Smooth muscle cell (in vitro differentiated cells): ENCODE measurements at regions not wholly inside any gene's neighbourhood (a gene's known extent, or its start where the extent isn't known, plus 50 kb on each side); places are given as distances from the start of the nearest gene placed in this dataset.

ENCODE experiments used
- DNase-seq: peaks from one replicate; lab custom pipeline; 2025; ENCODE audit not compliant: unreplicated experiment; lab: John Stamatoyannopoulos, UW
- H2AFZ ChIP-seq: fragments of 200-600 bp; sonication (generic); 2 replicates; pipeline ENCODE4 v1.6.0; 2016; ENCODE audit warnings: antibody characterized with exemption, low read depth, mild to moderate bottlenecking
- H3F3A ChIP-seq: fragments of 200-600 bp; sonication (generic); 2 replicates; pipeline ENCODE4 v1.6.0; 2017; ENCODE audit warnings: antibody characterized with exemption, low read depth
- H3K27ac ChIP-seq: fragments of 200-600 bp; sonication (generic); 2 replicates; pipeline ENCODE4 v1.5.1; 2016; ENCODE audit warnings: low read depth, mild to moderate bottlenecking
- H3K27me3 ChIP-seq: fragments of 200-600 bp; sonication (generic); 2 replicates; pipeline ENCODE4 v1.6.1; 2016; ENCODE audit warnings: low read depth, mild to moderate bottlenecking
- H3K36me3 ChIP-seq: fragments of 200-600 bp; sonication (generic); 2 replicates; pipeline ENCODE4 v1.5.1; 2016; ENCODE audit warnings: low read depth
- H3K4me1 ChIP-seq: fragments of 200-600 bp; sonication (generic); 2 replicates; pipeline ENCODE4 v1.5.1; 2016; ENCODE audit warnings: low read depth
- H3K4me2 ChIP-seq: fragments of 200-600 bp; sonication (generic); 2 replicates; pipeline ENCODE4 v1.6.0; 2016; ENCODE audit warnings: mild to moderate bottlenecking
- H3K4me3 ChIP-seq: fragments of 200-600 bp; sonication (generic); 2 replicates; pipeline ENCODE4 v1.5.1; 2016; ENCODE audit warnings: mild to moderate bottlenecking
- H3K79me2 ChIP-seq: fragments of 200-600 bp; sonication (generic); 2 replicates; pipeline ENCODE4 v1.6.0; 2016; ENCODE audit warnings: low read depth, mild to moderate bottlenecking
- H3K9ac ChIP-seq: fragments of 200-600 bp; sonication (generic); 2 replicates; pipeline ENCODE4 v1.6.0; 2016; ENCODE audit warnings: low read depth
- H3K9me3 ChIP-seq: fragments of 200-600 bp; sonication (generic); replicated peaks from 2 replicates; pipeline ENCODE4 v1.5.1; 2016; ENCODE audit warnings: low read depth
- H4K20me1 ChIP-seq: fragments of 200-600 bp; sonication (generic); 2 replicates; pipeline ENCODE4 v1.6.0; 2016; ENCODE audit warnings: low read depth
- WGBS: methylation state at CpG from one replicate; pipeline ENCODE4 v1.1.7; 2016; ENCODE audit warnings: low lambda C conversion rate; 5-methylcytosine and 5-hydroxymethylcytosine counted together
- TF ChIP-seq, protein P1 (sequence below): fragments of 200-600 bp; sonication (generic); IDR thresholded peaks from 2 replicates; pipeline ENCODE4 v1.5.1; 2017; ENCODE audit warnings: borderline replicate concordance, mild to moderate bottlenecking, antibody characterized with exemption; ENCODE audit not compliant: insufficient read depth, poor library complexity, severe bottlenecking

DNA sequence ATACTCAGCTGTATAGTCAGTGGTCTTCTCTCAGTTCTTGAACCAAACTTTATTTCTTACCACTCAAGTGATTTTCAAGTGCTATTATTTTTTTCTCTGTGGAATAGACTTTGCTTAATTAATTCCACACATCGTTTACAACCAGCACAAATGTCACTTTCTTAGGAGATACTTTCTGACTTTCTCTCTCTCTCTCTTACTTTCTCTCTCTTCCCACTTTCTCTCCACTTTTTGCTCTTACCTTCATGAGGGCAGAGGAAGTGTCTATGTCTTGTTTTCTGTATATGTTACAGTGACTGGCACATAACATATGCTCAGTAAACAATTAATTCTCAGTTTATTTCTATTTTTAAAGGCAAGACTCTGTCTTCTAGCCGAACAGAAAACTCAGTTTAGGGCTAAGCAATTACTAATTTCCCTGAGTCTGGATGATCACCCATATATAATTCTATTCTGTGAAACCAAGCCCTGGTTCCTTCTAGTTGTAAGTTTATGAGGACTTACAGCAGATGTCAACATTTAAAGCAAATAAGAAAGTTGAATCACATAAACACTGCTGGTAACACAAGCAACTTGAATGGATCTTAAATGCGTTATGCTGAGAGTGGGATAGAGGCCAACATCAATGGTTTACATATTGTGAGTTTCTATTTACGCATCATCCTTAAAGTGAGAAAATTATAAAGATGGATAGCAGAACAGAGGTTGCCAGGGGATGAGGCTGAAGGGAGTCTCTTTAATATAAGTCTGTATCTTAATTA lies 791.4 kb downstream of the MTRR start:
- H3K36me3 ChIP-seq: no peaks in the 10 kb centered on the region
- H3K4me1 ChIP-seq: no peaks in the 10 kb centered on the region
- no peak overlapping the region for H3K4me3 ChIP-seq
- H3K4me2 ChIP-seq: no peak overlapping the region
- H3K27me3 ChIP-seq: no peaks in the 10 kb centered on the region
- 88% methylated on average over 4 of the region's 4 CpGs for WGBS
- no peak overlapping the region for H3K27ac ChIP-seq
- no peaks in the 10 kb centered on the region for H3K9me3 ChIP-seq
- H4K20me1 ChIP-seq: no peaks in the 10 kb centered on the region
- no peak overlapping the region for H3K9ac ChIP-seq
- no peak for DNase-seq
- H2AFZ ChIP-seq: no peak overlapping the region
- TF ChIP-seq, protein P1, sequence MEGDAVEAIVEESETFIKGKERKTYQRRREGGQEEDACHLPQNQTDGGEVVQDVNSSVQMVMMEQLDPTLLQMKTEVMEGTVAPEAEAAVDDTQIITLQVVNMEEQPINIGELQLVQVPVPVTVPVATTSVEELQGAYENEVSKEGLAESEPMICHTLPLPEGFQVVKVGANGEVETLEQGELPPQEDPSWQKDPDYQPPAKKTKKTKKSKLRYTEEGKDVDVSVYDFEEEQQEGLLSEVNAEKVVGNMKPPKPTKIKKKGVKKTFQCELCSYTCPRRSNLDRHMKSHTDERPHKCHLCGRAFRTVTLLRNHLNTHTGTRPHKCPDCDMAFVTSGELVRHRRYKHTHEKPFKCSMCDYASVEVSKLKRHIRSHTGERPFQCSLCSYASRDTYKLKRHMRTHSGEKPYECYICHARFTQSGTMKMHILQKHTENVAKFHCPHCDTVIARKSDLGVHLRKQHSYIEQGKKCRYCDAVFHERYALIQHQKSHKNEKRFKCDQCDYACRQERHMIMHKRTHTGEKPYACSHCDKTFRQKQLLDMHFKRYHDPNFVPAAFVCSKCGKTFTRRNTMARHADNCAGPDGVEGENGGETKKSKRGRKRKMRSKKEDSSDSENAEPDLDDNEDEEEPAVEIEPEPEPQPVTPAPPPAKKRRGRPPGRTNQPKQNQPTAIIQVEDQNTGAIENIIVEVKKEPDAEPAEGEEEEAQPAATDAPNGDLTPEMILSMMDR: no peak
- H3K79me2 ChIP-seq: no peaks in the 10 kb centered on the region
- H3F3A ChIP-seq: no peaks in the 10 kb centered on the region

DNA sequence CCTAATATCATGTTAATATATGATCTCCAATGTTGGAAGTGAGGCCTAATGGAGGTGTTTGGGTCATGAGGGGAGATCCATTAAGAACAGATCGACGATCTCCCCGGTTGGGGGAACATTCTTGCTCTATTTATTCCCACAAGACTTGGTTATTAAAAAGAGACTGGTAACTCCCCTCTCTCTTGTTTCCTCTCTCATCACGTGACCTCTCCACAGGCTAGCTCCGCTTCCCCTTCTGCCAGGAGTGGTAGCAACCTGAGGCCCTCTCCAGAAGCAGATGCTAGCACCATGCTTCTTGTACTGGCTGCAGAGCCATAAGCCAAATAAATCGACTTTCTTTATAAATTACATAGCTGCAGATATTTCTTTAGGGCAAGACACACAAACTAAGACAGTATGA lies 794.4 kb downstream of the MTRR start:
- H4K20me1 ChIP-seq: no peaks in the 10 kb centered on the region
- H3K36me3 ChIP-seq: no peaks in the 10 kb centered on the region
- H3K9ac ChIP-seq: no peak overlapping the region
- H3K9me3 ChIP-seq: no peaks in the 10 kb centered on the region
- WGBS: 84% methylated on average over 6 of the region's 6 CpGs
- no peaks in the 10 kb centered on the region for H3K27me3 ChIP-seq
- H2AFZ ChIP-seq: no peak overlapping the region
- TF ChIP-seq, protein P1: no peak
- no peaks in the 10 kb centered on the region for H3F3A ChIP-seq
- H3K4me3 ChIP-seq: no peak overlapping the region
- no peak for DNase-seq
- H3K4me1 ChIP-seq: no peaks in the 10 kb centered on the region
- H3K27ac ChIP-seq: no peak overlapping the region
- no peak overlapping the region for H3K4me2 ChIP-seq
- no peaks in the 10 kb centered on the region for H3K79me2 ChIP-seq

DNA sequence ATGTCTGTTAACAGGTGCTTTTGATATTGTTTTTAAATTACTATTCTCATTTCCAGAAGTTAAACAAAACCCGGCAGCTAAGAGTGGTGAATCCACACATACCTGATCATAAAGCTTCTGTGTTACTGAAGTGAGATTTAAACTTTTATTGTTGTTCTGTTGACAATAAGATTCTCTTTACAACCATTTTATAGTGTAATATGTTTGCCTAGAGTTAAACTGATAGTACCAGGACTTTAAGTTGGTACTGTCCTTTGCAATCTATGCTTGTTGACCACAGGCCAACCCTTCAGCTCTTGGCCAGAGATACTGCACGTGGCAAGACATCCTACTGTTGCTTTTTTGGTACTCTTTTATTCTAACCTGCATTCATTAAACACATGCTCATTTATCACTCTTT lies 806.2 kb downstream of the MTRR start:
- H3K9ac ChIP-seq: no peak overlapping the region
- 67% methylated on average over 2 of the region's 2 CpGs for WGBS
- no peak overlapping the region for H2AFZ ChIP-seq
- no peaks in the 10 kb centered on the region for H3K4me1 ChIP-seq
- no peak for DNase-seq
- H4K20me1 ChIP-seq: no peaks in the 10 kb centered on the region
- no peaks in the 10 kb centered on the region for H3K79me2 ChIP-seq
- H3K36me3 ChIP-seq: no peaks in the 10 kb centered on the region
- H3K27me3 ChIP-seq: no peaks in the 10 kb centered on the region
- H3K9me3 ChIP-seq: no peaks in the 10 kb centered on the region
- H3K4me3 ChIP-seq: no peak overlapping the region
- H3K27ac ChIP-seq: no peak overlapping the region
- no peaks in the 10 kb centered on the region for H3F3A ChIP-seq
- no peak overlapping the region for H3K4me2 ChIP-seq
- TF ChIP-seq, protein P1: no peak

DNA sequence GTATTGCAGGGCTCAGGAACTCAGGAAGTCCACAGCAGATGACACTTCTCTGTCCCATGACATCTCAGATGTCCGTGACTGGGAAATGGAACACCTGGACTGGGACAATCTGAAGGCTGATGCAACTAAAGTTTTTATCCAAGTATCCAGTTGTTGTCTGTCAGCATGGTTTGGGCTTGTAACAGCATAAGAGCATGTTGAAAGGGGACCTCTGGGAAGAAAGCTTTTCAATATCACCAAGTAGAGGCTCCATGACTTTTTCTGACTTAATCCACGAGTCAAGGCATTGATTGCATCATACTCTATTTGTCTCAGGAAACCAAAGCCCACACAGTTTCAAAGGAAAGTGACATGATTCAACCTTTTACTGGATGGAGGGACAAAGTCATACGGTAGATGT lies 807.7 kb downstream of the MTRR start:
- H3K4me1 ChIP-seq: no peaks in the 10 kb centered on the region
- no peaks in the 10 kb centered on the region for H3K79me2 ChIP-seq
- H3K27me3 ChIP-seq: no peaks in the 10 kb centered on the region
- H3K4me3 ChIP-seq: no peak overlapping the region
- no peaks in the 10 kb centered on the region for H4K20me1 ChIP-seq
- H2AFZ ChIP-seq: no peak overlapping the region
- no peaks in the 10 kb centered on the region for H3K36me3 ChIP-seq
- no peaks in the 10 kb centered on the region for H3F3A ChIP-seq
- H3K4me2 ChIP-seq: no peak overlapping the region
- H3K27ac ChIP-seq: no peak overlapping the region
- DNase-seq: no peak
- no peak overlapping the region for H3K9ac ChIP-seq
- WGBS: 50% methylated on average over 3 of the region's 3 CpGs
- no peaks in the 10 kb centered on the region for H3K9me3 ChIP-seq
- TF ChIP-seq, protein P1: no peak
